ENCODE measurements at regions not wholly inside any gene's neighbourhood (a gene's known extent, or its start where the extent isn't known, plus 50 kb on each side); places are given as distances from the start of the nearest gene placed in this dataset.

GRCh38 chr9:117787746-117788145 lies 83.5 kb downstream of the TLR4 start:
- Histone ChIP-seq H3K79me2 (ENCODE audit: low read depth) (no peaks in the 10 kb centered on the region), H3F3A (ENCODE audit: insufficient read depth, low read depth) (no peaks in the 10 kb centered on the region), H3K27me3 (ENCODE audit: insufficient read depth, low read depth) (no peaks in the 10 kb centered on the region), H3K9me2 (ENCODE audit: insufficient read depth) (no peaks in the 10 kb centered on the region), H3K9me3 (ENCODE audit: insufficient read depth, low read depth) (no peaks in the 10 kb centered on the region; the same call in 1 of the 2 replicates), H3K27ac (no peak overlapping the region), H3K4me1 (replicated peaks; ENCODE audit: insufficient read depth) (no peaks in the 10 kb centered on the region; the same call in 1 of the 2 replicates), H3K4me3 (no peak overlapping the region), H4K20me1 (ENCODE audit: insufficient read depth) (no peaks in the 10 kb centered on the region; the same call in 1 of the 2 replicates), H3K4me2 (no peak overlapping the region), H3K36me3 (ENCODE audit: low read depth) (no peaks in the 10 kb centered on the region), H2AFZ (no peak overlapping the region)
- TF ChIP-seq EZH2 (IDR thresholded peaks at IDR 0.05; ENCODE audit: low read depth) (no peak), CTCF (conservative IDR thresholded peaks at IDR 0.05) (no peak)
- DNase-seq = no peak
- POLR2A ChIA-PET (ENCODE audit: unreplicated experiment) = no interaction called here
- intact Hi-C loops (cut with micrococcal nuclease; ENCODE audit: unreplicated experiment) = loop anchor here (10.0 kb wide), 1 partner anchor 143 kb away; no protein-coding TSS in a partner anchor
- no TSS peak for BruUV-seq (replicated peaks)
- CTCF ChIA-PET = no interaction called here

- no TSS peak for BruUV-seq (replicated peaks)
These were observed 91.1 kb downstream of the TLR4 start for GRCh38 chr9:117795271-117795670.

GRCh38 chr9:117796681-117797080 lies 92.5 kb downstream of the TLR4 start:
- POLR2A ChIA-PET (ENCODE audit: unreplicated experiment) = no interaction called here
- no peaks in the 10 kb centered on the region for H3K4me1 ChIP-seq (replicated peaks; ENCODE audit: insufficient read depth)
- no peak for DNase-seq
- CTCF ChIA-PET = no interaction called here
- H3K9me2 ChIP-seq (ENCODE audit: insufficient read depth) = no peaks in the 10 kb centered on the region
- H2AFZ ChIP-seq = no peak overlapping the region
- no peak overlapping the region for H3K4me3 ChIP-seq
- no peak for TF ChIP-seq EZH2 (IDR thresholded peaks at IDR 0.05; ENCODE audit: low read depth)
- no peak for TF ChIP-seq CTCF (conservative IDR thresholded peaks at IDR 0.05)
- no peaks in the 10 kb centered on the region for H3K79me2 ChIP-seq (ENCODE audit: low read depth)
- H3K36me3 ChIP-seq (ENCODE audit: low read depth) = no peaks in the 10 kb centered on the region
- H3K27ac ChIP-seq = no peak overlapping the region
- no TSS peak for BruUV-seq (replicated peaks)
- H3K27me3 ChIP-seq (ENCODE audit: insufficient read depth, low read depth) = peaks cover 5% of the 10 kb centered on the region; the same call in 1 of the 2 replicates
- no peak overlapping the region for H3K4me2 ChIP-seq
- no peaks in the 10 kb centered on the region; the same call in 1 of the 2 replicates for H4K20me1 ChIP-seq (ENCODE audit: insufficient read depth)
- intact Hi-C loops (cut with micrococcal nuclease; ENCODE audit: unreplicated experiment) = no loop called here
- H3K9me3 ChIP-seq (ENCODE audit: insufficient read depth, low read depth) = no peaks in the 10 kb centered on the region
- H3F3A ChIP-seq (ENCODE audit: insufficient read depth, low read depth) = no peaks in the 10 kb centered on the region

More at GRCh38 chr9:117795271-117795670, 91.1 kb downstream of the TLR4 start:
- Histone ChIP-seq H3K9me3 (ENCODE audit: insufficient read depth, low read depth) (no peaks in the 10 kb centered on the region), H3K4me1 (replicated peaks; ENCODE audit: insufficient read depth) (no peaks in the 10 kb centered on the region), H2AFZ (no peak overlapping the region), H3K27ac (no peak overlapping the region), H3K9me2 (ENCODE audit: insufficient read depth) (no peaks in the 10 kb centered on the region), H3K4me2 (no peak overlapping the region), H3K79me2 (ENCODE audit: low read depth) (no peaks in the 10 kb centered on the region), H4K20me1 (ENCODE audit: insufficient read depth) (no peaks in the 10 kb centered on the region; the same call in 1 of the 2 replicates), H3K4me3 (no peak overlapping the region), H3K36me3 (ENCODE audit: low read depth) (no peaks in the 10 kb centered on the region), H3K27me3 (ENCODE audit: insufficient read depth, low read depth) (peaks cover 5% of the 10 kb centered on the region; the same call in 1 of the 2 replicates), H3F3A (ENCODE audit: insufficient read depth, low read depth) (no peaks in the 10 kb centered on the region)
- DNase-seq = no peak
- no peak for TF ChIP-seq CTCF (conservative IDR thresholded peaks at IDR 0.05)
- TF ChIP-seq EZH2 (IDR thresholded peaks at IDR 0.05; ENCODE audit: low read depth) = no peak
- ChIA-PET CTCF (interaction anchor here (0.5 kb wide), 1 partner anchor 1798 kb away, joined by 3 read pairs; no protein-coding TSS in a partner anchor), POLR2A (ENCODE audit: unreplicated experiment) (no interaction called here)
- intact Hi-C loops (cut with micrococcal nuclease; ENCODE audit: unreplicated experiment) = no loop called here
